ENCODE measurements at regions not wholly inside any gene's neighbourhood (a gene's known extent, or its start where the extent isn't known, plus 50 kb on each side); places are given as distances from the start of the nearest gene placed in this dataset.
"Not testable (repeated sequence)": the region's sequence is repeated elsewhere in the genome, so short reads cannot be mapped to it uniquely, and the experiment has no call there.

DNA sequence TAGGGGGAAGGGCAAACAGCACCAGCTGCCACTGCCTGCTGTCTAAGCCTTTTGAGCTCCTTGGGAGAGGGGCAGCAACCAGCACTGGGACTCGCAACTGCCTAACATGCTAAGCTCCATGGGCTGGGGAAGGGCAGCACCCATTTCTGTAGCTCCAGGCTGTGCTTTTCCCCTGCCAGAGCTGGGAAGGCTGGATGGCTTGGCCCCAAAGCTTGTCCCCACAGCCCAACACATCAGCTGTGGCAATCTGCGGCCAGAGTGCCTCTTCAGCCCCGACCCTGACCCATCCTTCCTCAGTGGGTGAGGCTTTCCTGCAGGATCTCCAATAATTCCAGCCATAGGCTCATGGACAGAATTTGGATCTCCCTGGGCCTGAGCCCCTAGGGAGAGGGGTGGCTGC is 551.3 kb downstream of the TMEM135 start (continued):
- TF ChIP-seq FOXA1 (IDR thresholded peaks at IDR 0.05) (no peak), RAD21 (IDR thresholded peaks at IDR 0.05) (no peak), RXRA (IDR thresholded peaks at IDR 0.05) (no peak), HNF4A (conservative IDR thresholded peaks at IDR 0.05) (no peak)
- TF ChIP-seq, protein P1, sequence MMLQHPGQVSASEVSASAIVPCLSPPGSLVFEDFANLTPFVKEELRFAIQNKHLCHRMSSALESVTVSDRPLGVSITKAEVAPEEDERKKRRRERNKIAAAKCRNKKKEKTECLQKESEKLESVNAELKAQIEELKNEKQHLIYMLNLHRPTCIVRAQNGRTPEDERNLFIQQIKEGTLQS (IDR thresholded peaks at IDR 0.05) = no peak

DNA sequence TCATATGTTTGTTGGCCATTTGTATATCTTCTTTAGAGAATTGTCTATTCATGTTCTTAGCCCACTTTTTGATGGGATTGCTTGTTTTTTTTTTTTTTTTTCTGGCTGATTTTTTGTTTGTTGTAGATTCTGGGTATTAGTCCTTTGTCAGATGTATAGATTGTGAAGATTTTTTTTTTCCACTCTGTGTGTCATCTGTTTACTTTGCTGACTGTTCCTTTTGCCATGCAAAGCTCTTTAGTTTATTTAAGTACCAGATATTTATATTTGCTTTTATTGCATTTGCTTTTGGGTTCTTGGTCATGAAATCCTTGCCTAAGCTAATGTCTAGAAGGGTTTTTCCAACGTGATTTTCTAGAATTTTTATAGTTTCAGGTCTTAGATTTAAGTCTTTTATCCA is 547.9 kb downstream of the TMEM135 start:
- not testable (repeated sequence) for H3K36me3 ChIP-seq (ENCODE audit: control insufficient read depth in 4 of 4, insufficient read depth in 3 of 4, low read depth in 1 of 4, low read length in 3 of 4); H3K9ac ChIP-seq (ENCODE audit: low read depth in 1 of 2, low read length in 2 of 2); DNase-seq (ENCODE audit: low spot score); H3K27ac ChIP-seq (ENCODE audit: low read depth in 1 of 2, low read length in 2 of 2); H3K4me1 ChIP-seq (ENCODE audit: control insufficient read depth in 4 of 4, insufficient read depth in 4 of 4, low read length in 3 of 4); H3K27me3 ChIP-seq (ENCODE audit: control insufficient read depth in 4 of 4, insufficient read depth in 4 of 4, low read length in 3 of 4); H3K9me3 ChIP-seq (ENCODE audit: control insufficient read depth in 4 of 4, low read length in 3 of 4); H3K4me3 ChIP-seq (ENCODE audit: low read depth in 1 of 3, low read length in 3 of 3)
- 15% methylated on average over 1 of the region's 1 CpG for WGBS

DNA sequence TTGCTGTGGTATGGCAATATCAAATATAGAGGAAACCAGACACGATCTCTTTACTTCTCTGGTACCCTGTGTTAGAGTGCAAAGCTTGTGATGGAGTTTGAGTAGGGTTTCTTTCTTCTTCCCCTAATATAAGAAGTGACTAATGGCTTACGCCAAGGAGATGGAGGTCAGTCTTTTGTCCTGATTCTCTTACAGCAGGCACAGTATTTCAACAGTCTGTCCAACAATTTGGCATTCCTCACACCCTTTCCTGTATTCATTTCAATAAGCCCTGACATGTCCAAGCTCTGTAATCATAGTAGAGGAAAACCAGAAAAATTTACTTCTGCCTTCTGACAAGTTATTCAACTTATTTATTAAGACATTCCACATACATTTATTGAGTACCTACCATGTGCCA is 546.2 kb downstream of the TMEM135 start:
- TF ChIP-seq NR2F2 (IDR thresholded peaks at IDR 0.05) (no peak), RXRA (IDR thresholded peaks at IDR 0.05) (no peak), SP1 (IDR thresholded peaks at IDR 0.05) (no peak), RAD21 (IDR thresholded peaks at IDR 0.05) (no peak), EGR1 (IDR thresholded peaks at IDR 0.05; ENCODE audit: low read depth in 2 of 2) (no peak), JUND (IDR thresholded peaks at IDR 0.05) (no peak), HNF4A (conservative IDR thresholded peaks at IDR 0.05) (no peak), FOXA2 (IDR thresholded peaks at IDR 0.05) (no peak), HNF4G (IDR thresholded peaks at IDR 0.05) (no peak), FOXA1 (IDR thresholded peaks at IDR 0.05) (no peak)
- TF ChIP-seq, protein P2, sequence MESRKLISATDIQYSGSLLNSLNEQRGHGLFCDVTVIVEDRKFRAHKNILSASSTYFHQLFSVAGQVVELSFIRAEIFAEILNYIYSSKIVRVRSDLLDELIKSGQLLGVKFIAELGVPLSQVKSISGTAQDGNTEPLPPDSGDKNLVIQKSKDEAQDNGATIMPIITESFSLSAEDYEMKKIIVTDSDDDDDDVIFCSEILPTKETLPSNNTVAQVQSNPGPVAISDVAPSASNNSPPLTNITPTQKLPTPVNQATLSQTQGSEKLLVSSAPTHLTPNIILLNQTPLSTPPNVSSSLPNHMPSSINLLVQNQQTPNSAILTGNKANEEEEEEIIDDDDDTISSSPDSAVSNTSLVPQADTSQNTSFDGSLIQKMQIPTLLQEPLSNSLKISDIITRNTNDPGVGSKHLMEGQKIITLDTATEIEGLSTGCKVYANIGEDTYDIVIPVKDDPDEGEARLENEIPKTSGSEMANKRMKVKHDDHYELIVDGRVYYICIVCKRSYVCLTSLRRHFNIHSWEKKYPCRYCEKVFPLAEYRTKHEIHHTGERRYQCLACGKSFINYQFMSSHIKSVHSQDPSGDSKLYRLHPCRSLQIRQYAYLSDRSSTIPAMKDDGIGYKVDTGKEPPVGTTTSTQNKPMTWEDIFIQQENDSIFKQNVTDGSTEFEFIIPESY (IDR thresholded peaks at IDR 0.05) = no peak
- TF ChIP-seq, protein P3, sequence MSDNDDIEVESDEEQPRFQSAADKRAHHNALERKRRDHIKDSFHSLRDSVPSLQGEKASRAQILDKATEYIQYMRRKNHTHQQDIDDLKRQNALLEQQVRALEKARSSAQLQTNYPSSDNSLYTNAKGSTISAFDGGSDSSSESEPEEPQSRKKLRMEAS (IDR thresholded peaks at IDR 0.05) = no peak
- TF ChIP-seq, protein P4, sequence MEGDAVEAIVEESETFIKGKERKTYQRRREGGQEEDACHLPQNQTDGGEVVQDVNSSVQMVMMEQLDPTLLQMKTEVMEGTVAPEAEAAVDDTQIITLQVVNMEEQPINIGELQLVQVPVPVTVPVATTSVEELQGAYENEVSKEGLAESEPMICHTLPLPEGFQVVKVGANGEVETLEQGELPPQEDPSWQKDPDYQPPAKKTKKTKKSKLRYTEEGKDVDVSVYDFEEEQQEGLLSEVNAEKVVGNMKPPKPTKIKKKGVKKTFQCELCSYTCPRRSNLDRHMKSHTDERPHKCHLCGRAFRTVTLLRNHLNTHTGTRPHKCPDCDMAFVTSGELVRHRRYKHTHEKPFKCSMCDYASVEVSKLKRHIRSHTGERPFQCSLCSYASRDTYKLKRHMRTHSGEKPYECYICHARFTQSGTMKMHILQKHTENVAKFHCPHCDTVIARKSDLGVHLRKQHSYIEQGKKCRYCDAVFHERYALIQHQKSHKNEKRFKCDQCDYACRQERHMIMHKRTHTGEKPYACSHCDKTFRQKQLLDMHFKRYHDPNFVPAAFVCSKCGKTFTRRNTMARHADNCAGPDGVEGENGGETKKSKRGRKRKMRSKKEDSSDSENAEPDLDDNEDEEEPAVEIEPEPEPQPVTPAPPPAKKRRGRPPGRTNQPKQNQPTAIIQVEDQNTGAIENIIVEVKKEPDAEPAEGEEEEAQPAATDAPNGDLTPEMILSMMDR (IDR thresholded peaks at IDR 0.05; ENCODE audit: low read depth, low read length, missing input control) = no peak
- TF ChIP-seq, protein P5, sequence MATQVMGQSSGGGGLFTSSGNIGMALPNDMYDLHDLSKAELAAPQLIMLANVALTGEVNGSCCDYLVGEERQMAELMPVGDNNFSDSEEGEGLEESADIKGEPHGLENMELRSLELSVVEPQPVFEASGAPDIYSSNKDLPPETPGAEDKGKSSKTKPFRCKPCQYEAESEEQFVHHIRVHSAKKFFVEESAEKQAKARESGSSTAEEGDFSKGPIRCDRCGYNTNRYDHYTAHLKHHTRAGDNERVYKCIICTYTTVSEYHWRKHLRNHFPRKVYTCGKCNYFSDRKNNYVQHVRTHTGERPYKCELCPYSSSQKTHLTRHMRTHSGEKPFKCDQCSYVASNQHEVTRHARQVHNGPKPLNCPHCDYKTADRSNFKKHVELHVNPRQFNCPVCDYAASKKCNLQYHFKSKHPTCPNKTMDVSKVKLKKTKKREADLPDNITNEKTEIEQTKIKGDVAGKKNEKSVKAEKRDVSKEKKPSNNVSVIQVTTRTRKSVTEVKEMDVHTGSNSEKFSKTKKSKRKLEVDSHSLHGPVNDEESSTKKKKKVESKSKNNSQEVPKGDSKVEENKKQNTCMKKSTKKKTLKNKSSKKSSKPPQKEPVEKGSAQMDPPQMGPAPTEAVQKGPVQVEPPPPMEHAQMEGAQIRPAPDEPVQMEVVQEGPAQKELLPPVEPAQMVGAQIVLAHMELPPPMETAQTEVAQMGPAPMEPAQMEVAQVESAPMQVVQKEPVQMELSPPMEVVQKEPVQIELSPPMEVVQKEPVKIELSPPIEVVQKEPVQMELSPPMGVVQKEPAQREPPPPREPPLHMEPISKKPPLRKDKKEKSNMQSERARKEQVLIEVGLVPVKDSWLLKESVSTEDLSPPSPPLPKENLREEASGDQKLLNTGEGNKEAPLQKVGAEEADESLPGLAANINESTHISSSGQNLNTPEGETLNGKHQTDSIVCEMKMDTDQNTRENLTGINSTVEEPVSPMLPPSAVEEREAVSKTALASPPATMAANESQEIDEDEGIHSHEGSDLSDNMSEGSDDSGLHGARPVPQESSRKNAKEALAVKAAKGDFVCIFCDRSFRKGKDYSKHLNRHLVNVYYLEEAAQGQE (IDR thresholded peaks at IDR 0.05) = no peak
- TF ChIP-seq, protein P1 (IDR thresholded peaks at IDR 0.05) = no peak
- no peaks in the 10 kb centered on the region for H3K9me3 ChIP-seq (ENCODE audit: control insufficient read depth in 4 of 4, low read length in 3 of 4)
- H3K4me3 ChIP-seq (ENCODE audit: low read depth in 1 of 3, low read length in 3 of 3) = no peak overlapping the region
- no peak overlapping the region for H3K27ac ChIP-seq (ENCODE audit: low read depth in 1 of 2, low read length in 2 of 2)
- DNase-seq (ENCODE audit: low spot score) = no peak
- H3K36me3 ChIP-seq (ENCODE audit: control insufficient read depth in 4 of 4, insufficient read depth in 3 of 4, low read depth in 1 of 4, low read length in 3 of 4) = no peaks in the 10 kb centered on the region
- H3K4me1 ChIP-seq (ENCODE audit: control insufficient read depth in 4 of 4, insufficient read depth in 4 of 4, low read length in 3 of 4) = no peaks in the 10 kb centered on the region
- WGBS = 73% methylated on average over 2 of the region's 2 CpGs
- no peak overlapping the region for H3K9ac ChIP-seq (ENCODE audit: low read depth in 1 of 2, low read length in 2 of 2)
- no peaks in the 10 kb centered on the region for H3K27me3 ChIP-seq (ENCODE audit: control insufficient read depth in 4 of 4, insufficient read depth in 4 of 4, low read length in 3 of 4)

All from liver (tissue), 8 donors.